ENCODE measurements at regions not wholly inside any gene's neighbourhood (a gene's known extent, or its start where the extent isn't known, plus 50 kb on each side); places are given as distances from the start of the nearest gene placed in this dataset.

DNA sequence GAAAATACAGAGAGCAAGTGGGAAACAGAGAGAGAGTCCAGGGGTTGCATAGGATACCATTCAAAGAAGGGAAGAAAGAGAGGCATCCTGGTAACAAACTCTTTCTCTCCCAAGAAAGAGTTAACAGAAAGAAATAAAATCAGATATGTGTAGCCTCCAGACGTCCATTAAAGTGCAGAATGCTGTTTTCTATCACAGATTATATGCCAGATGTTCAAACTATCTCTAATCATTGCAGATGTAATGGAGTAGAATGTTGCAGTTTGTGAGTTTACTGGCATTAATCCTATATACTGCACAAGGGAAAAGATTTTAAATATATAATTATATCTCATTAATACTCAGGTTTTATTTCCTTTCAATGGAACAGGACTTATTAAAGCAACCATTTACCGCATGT, 369.4 kb downstream of the ZNF536 start:
- Histone ChIP-seq H3K9ac (ENCODE audit: low read length) (no peak overlapping the region), H3K27ac (ENCODE audit: low read length) (no peak overlapping the region), H2AFZ (ENCODE audit: low read depth, low read length) (no peak overlapping the region), H3K4me3 (ENCODE audit: low read length) (no peak overlapping the region), H4K20me1 (ENCODE audit: insufficient read depth) (no peaks in the 10 kb centered on the region), H3K79me2 (replicated peaks; ENCODE audit: insufficient read depth, low read length) (no peaks in the 10 kb centered on the region), H3F3A (ENCODE audit: insufficient read depth, low read length, poor library complexity, severe bottlenecking) (no peaks in the 10 kb centered on the region), H3K9me3 (ENCODE audit: low read length) (no peaks in the 10 kb centered on the region), H3K27me3 (ENCODE audit: insufficient read depth, low read depth, low read length) (no peaks in the 10 kb centered on the region), H3K36me3 (ENCODE audit: insufficient read depth, low read length) (no peaks in the 10 kb centered on the region), H3K4me2 (ENCODE audit: low read length) (no peak overlapping the region), H3K9me2 (ENCODE audit: insufficient read depth, low read length) (no peaks in the 10 kb centered on the region)
- TF ChIP-seq EZH2 (IDR thresholded peaks at IDR 0.05; ENCODE audit: borderline replicate concordance, insufficient read depth, low read length, poor library complexity, severe bottlenecking) (no peak), MXI1 (conservative IDR thresholded peaks at IDR 0.05; ENCODE audit: poor library complexity, severe bottlenecking) (no peak), SMC3 (conservative IDR thresholded peaks at IDR 0.05; ENCODE audit: poor library complexity) (no peak), RAD21 (conservative IDR thresholded peaks at IDR 0.05) (no peak), POLR2AphosphoS5 (IDR thresholded peaks at IDR 0.05) (no peak), TAF1 (IDR thresholded peaks at IDR 0.05; ENCODE audit: low read depth) (no peak)
- TF ChIP-seq, protein P1, sequence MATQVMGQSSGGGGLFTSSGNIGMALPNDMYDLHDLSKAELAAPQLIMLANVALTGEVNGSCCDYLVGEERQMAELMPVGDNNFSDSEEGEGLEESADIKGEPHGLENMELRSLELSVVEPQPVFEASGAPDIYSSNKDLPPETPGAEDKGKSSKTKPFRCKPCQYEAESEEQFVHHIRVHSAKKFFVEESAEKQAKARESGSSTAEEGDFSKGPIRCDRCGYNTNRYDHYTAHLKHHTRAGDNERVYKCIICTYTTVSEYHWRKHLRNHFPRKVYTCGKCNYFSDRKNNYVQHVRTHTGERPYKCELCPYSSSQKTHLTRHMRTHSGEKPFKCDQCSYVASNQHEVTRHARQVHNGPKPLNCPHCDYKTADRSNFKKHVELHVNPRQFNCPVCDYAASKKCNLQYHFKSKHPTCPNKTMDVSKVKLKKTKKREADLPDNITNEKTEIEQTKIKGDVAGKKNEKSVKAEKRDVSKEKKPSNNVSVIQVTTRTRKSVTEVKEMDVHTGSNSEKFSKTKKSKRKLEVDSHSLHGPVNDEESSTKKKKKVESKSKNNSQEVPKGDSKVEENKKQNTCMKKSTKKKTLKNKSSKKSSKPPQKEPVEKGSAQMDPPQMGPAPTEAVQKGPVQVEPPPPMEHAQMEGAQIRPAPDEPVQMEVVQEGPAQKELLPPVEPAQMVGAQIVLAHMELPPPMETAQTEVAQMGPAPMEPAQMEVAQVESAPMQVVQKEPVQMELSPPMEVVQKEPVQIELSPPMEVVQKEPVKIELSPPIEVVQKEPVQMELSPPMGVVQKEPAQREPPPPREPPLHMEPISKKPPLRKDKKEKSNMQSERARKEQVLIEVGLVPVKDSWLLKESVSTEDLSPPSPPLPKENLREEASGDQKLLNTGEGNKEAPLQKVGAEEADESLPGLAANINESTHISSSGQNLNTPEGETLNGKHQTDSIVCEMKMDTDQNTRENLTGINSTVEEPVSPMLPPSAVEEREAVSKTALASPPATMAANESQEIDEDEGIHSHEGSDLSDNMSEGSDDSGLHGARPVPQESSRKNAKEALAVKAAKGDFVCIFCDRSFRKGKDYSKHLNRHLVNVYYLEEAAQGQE (IDR thresholded peaks at IDR 0.05; ENCODE audit: borderline replicate concordance): no peak
- TF ChIP-seq, protein P2, sequence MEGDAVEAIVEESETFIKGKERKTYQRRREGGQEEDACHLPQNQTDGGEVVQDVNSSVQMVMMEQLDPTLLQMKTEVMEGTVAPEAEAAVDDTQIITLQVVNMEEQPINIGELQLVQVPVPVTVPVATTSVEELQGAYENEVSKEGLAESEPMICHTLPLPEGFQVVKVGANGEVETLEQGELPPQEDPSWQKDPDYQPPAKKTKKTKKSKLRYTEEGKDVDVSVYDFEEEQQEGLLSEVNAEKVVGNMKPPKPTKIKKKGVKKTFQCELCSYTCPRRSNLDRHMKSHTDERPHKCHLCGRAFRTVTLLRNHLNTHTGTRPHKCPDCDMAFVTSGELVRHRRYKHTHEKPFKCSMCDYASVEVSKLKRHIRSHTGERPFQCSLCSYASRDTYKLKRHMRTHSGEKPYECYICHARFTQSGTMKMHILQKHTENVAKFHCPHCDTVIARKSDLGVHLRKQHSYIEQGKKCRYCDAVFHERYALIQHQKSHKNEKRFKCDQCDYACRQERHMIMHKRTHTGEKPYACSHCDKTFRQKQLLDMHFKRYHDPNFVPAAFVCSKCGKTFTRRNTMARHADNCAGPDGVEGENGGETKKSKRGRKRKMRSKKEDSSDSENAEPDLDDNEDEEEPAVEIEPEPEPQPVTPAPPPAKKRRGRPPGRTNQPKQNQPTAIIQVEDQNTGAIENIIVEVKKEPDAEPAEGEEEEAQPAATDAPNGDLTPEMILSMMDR (IDR thresholded peaks at IDR 0.05; ENCODE audit: poor library complexity, severe bottlenecking): no peak

DNA sequence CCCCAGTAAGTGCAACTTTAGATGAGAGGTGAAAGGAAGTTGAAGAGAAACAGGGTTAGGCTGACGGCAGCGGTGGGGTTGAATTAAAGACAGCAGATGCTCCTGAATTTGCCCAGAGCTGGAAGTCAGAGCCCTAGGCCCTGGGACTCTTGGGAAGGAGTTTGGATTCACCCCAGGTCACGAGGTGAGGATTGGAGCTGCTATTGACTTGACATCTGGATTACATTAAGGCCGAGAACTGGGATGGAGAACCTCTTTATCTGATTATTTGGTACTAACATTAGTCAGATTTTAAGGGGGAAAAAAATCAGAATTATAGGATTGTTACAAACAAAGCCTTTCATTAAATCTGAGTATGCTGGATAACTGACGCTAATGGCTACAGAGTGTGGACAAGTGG, 367.2 kb downstream of the ZNF536 start:
- Histone ChIP-seq H3K9ac (ENCODE audit: low read length) (no peak overlapping the region), H3K9me2 (ENCODE audit: insufficient read depth, low read length) (no peaks in the 10 kb centered on the region), H3F3A (ENCODE audit: insufficient read depth, low read length, poor library complexity, severe bottlenecking) (no peaks in the 10 kb centered on the region), H3K36me3 (ENCODE audit: insufficient read depth, low read length) (no peaks in the 10 kb centered on the region), H4K20me1 (ENCODE audit: insufficient read depth) (no peaks in the 10 kb centered on the region), H3K4me2 (ENCODE audit: low read length) (no peak overlapping the region), H3K9me3 (ENCODE audit: low read length) (no peaks in the 10 kb centered on the region), H3K27ac (ENCODE audit: low read length) (no peak overlapping the region), H3K79me2 (replicated peaks; ENCODE audit: insufficient read depth, low read length) (no peaks in the 10 kb centered on the region), H2AFZ (ENCODE audit: low read depth, low read length) (no peak overlapping the region), H3K27me3 (ENCODE audit: insufficient read depth, low read depth, low read length) (no peaks in the 10 kb centered on the region), H3K4me3 (ENCODE audit: low read length) (no peak overlapping the region)
- TF ChIP-seq SMC3 (conservative IDR thresholded peaks at IDR 0.05; ENCODE audit: poor library complexity) (no peak), EZH2 (IDR thresholded peaks at IDR 0.05; ENCODE audit: borderline replicate concordance, insufficient read depth, low read length, poor library complexity, severe bottlenecking) (no peak), TAF1 (IDR thresholded peaks at IDR 0.05; ENCODE audit: low read depth) (no peak)

DNA sequence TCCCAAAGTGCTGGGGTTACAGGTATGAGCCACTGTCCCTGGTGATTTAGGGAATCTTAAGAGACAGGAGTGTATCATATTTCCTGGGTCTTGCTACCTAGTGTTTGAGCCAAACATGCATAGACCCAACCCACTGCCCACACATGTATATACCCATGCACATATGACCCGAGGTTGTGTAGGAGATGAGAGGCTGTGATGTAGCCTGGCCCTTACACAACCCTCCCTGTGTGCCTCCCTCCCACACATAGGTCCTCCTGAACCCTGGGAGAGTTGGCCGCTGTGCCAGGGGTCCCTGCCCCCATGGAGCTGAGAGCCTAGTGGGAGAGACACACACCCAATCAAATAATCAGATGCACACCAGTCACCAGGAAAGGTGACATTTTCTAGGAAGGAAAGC, 365.9 kb downstream of the ZNF536 start:
- no peaks in the 10 kb centered on the region for H3K27me3 ChIP-seq (ENCODE audit: insufficient read depth, low read depth, low read length)
- no peaks in the 10 kb centered on the region for H3K79me2 ChIP-seq (replicated peaks; ENCODE audit: insufficient read depth, low read length)
- no peak overlapping the region for H2AFZ ChIP-seq (ENCODE audit: low read depth, low read length)
- H3K4me3 ChIP-seq (ENCODE audit: low read length): no peak overlapping the region
- H3K4me2 ChIP-seq (ENCODE audit: low read length): no peak overlapping the region
- H3K9me2 ChIP-seq (ENCODE audit: insufficient read depth, low read length): no peaks in the 10 kb centered on the region
- H3K27ac ChIP-seq (ENCODE audit: low read length): no peak overlapping the region
- no peaks in the 10 kb centered on the region for H4K20me1 ChIP-seq (ENCODE audit: insufficient read depth)
- no peaks in the 10 kb centered on the region for H3F3A ChIP-seq (ENCODE audit: insufficient read depth, low read length, poor library complexity, severe bottlenecking)
- no peak overlapping the region for H3K9ac ChIP-seq (ENCODE audit: low read length)
- no peaks in the 10 kb centered on the region for H3K9me3 ChIP-seq (ENCODE audit: low read length)
- no peaks in the 10 kb centered on the region for H3K36me3 ChIP-seq (ENCODE audit: insufficient read depth, low read length)
- TF ChIP-seq EZH2 (IDR thresholded peaks at IDR 0.05; ENCODE audit: borderline replicate concordance, insufficient read depth, low read length, poor library complexity, severe bottlenecking) (no peak), SMC3 (conservative IDR thresholded peaks at IDR 0.05; ENCODE audit: poor library complexity) (no peak), MXI1 (conservative IDR thresholded peaks at IDR 0.05; ENCODE audit: poor library complexity, severe bottlenecking) (no peak), POLR2AphosphoS5 (IDR thresholded peaks at IDR 0.05) (no peak), RAD21 (conservative IDR thresholded peaks at IDR 0.05) (no peak), TAF1 (IDR thresholded peaks at IDR 0.05; ENCODE audit: low read depth) (no peak), EP300 (conservative IDR thresholded peaks at IDR 0.05; ENCODE audit: poor library complexity, severe bottlenecking) (no peak)
- TF ChIP-seq, protein P2 (IDR thresholded peaks at IDR 0.05; ENCODE audit: poor library complexity, severe bottlenecking): no peak
- TF ChIP-seq, protein P1 (IDR thresholded peaks at IDR 0.05; ENCODE audit: borderline replicate concordance): no peak

All from neural cell (in vitro differentiated cells).